HG02973 (cell line): ENCODE measurements at regions not wholly inside any gene's neighbourhood (a gene's known extent, or its start where the extent isn't known, plus 50 kb on each side); places are given as distances from the start of the nearest gene placed in this dataset.
A peak's percentile ranks its signal among the peaks of the same experiment; 100 is the strongest.

ENCODE experiments used
- ATAC-seq: cut with Tn5 transposase; IDR thresholded peaks from one replicate; pipeline ENCODE4 v1.9.1; 2021; ENCODE audit warnings: moderate library complexity; ENCODE audit not compliant: unreplicated experiment

DNA sequence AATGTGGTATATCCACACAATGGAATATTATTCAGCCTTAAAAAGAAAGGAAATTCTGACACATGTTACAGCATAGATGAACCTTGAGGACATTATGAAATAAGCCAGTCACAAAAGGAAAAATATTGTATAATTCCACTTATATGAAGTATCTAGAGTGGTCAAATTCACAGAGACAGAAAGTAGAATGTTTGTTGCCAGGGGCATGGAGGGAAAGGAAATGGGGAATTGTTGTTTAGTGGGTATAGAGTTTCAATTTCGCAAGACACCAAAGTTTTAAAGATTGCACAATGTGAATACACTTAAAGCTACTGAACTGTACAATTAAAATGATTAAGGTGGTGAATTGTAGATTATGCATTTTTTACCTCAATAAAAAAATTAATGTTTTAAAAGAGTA lies 92.9 kb downstream of the TXNL1 start:
- ATAC-seq, result no peak

GRCh38 chr18:56542476-56542875 lies 95.9 kb downstream of the TXNL1 start:
- ATAC-seq, result no peak

- no peak for ATAC-seq
Observed at GRCh38 chr18:56541793-56542192, 96.6 kb downstream of the TXNL1 start.

DNA sequence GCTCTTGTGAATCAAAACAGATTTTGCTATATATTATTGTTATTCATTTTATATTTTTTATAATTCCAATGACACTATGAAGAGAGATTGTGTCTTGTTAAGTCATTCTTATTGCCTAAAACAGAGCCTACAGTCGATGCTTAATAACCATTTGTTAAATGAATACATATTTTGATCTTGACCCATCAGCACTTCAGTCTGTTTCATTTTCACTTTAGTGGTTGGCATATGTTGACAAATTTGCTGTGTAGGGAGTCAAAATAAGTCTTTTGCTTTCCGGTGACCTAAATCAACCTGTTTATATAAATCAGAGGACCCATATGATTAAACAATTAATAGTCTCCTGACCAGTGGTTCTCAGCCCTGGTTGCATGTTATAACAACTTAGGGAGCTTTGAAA lies 97.1 kb downstream of the TXNL1 start:
- ATAC-seq, result no peak

DNA sequence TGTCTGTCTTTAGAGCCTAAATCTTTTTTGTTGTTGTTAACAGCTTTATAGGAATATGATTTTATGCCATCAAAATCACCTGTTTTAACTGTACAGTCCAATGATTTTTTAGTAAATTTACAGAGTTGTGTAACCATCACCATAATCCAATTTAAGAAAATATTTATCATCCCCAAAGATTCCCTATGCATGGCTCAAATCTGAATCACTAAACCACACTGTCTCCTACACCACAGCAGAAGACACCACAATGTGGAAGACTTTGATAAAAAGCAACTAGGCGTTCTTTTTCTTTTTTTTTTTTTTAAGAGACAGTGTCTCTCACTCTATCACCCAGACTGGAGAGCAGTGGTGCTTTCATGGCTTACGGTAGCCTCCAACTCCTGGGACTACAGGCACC lies 99.6 kb downstream of the TXNL1 start:
- ATAC-seq, result no peak

DNA sequence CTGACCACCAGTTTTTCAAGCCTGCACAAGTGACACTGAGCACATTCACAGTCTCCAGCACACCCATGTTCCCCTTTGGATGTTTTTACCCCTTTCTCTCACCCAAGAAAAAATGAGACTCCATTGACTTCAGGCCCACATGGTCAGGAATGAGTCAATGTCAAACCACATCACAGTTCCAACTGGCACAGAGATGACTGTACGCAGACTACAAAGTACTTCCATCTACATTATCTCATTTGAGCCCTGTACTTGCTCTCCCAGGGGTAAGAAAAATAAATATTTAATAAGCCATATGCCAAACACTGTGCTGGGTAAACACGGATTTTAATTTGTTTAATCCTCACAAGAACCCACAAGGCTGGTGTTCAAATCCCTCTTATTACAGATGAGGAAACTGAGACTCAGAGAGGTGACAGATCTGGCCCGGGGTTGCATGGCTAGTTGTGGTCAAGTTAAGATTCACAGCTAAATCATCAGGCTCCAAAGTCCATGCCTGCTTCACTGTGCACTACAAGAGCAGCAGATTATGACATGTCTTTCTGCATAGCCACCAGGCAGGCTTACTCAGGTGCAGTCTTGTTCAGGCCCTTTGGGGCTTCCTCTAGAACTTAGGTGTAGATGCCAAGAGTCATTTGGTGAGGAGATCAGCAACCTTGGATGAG lies 106.1 kb downstream of the TXNL1 start:
- ATAC-seq, result peak; percentile 97

DNA sequence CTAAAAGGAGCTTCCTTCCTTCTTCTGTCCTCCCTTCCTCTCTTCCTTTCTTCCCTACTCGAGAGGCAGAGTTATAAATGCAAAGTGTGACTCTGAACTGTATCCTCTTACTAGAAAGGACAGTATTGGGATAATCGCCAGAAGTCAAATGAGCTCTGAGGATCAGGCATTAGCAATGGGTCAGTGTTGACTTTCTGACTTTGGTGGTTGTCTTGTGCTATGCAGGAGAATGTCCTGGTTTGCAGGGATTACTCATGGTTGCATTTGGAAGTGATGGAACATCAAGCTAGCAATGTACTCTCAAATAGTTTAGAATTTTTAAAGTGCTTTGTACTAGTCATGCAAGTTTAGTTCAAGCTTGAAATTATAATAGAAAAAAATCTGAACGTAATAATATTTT lies 115.6 kb downstream of the TXNL1 start:
- no peak for ATAC-seq

DNA sequence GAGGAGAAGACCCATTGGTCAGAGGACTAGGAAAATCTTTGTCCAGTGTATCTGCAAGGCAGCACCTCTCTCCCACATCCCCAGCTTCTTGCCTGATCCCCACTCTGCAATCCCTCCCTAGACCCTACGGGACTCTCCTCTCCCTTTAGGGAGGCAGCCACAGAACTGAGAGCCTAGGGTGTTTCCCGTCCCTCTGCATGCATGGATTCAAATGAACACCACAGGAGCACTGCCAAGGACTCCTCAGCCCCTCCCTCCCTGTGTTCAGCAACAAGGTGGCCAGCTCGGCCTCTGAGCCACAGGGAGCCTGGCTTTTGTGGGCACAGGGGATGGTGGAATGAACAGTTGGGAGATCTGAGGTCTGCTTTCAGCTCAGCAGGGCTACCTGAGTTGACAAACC lies 117.1 kb downstream of the TXNL1 start:
- no peak for ATAC-seq

DNA sequence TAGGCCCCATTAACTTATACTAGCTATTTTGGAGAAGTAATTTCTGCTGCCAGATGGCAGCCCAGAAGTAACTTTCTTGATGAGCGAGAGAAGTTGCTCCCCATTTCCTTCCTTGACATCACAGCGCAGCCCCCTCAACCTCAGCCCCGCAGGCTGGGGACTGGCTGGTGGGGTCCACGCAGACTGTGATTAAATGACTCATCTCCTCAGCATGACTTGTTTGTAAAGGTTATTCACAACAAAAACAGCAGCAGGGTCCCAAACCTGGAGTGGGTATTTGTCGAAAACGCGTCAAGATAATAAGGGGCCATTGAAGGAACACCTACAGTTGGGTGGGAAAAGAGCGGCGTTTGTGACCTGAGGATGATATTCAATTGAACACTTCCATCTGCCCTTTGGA lies 120.6 kb downstream of the TXNL1 start:
- ATAC-seq, result no peak

- ATAC-seq, result no peak
Observed at GRCh38 chr18:56517196-56517595, 121.2 kb downstream of the TXNL1 start.

DNA sequence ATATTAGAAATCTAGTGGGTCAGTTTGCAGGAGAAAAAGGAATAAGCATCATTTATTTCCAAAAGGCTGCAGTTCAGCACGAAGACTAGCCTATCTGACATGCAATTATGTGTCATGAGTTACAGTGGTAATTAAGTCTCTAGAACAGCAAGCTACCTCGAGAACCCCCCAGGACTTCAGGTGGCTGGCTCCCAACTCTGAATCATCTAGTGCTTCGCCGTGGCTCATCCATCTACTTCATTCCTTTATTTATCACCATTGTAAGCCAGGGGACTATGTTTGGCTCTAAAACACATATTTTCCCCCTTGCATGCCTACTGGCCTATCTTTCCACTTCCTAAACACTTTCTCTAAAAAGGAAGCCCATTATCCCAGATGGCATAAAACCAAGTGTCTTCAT lies 121.6 kb downstream of the TXNL1 start:
- ATAC-seq, result no peak

DNA sequence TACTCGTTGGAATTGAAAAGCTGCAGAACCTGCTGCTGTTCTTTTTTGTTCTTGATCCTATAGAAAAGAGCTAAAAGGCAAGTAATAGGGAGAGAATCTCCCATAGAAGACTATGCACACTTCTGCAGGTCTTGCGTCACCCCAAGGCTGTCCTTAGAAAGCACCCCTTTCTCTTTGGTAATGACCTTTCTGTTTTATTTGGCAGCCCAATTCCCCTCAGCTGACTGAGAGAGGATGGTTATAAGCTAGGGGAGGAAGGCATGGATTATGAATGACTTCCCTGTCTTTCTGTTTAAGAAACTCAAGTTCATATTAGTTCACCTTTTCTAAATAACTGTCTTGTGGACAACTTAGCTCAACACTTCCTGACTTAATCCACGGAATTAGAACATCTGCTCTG lies 122.9 kb downstream of the TXNL1 start:
- no peak for ATAC-seq

DNA sequence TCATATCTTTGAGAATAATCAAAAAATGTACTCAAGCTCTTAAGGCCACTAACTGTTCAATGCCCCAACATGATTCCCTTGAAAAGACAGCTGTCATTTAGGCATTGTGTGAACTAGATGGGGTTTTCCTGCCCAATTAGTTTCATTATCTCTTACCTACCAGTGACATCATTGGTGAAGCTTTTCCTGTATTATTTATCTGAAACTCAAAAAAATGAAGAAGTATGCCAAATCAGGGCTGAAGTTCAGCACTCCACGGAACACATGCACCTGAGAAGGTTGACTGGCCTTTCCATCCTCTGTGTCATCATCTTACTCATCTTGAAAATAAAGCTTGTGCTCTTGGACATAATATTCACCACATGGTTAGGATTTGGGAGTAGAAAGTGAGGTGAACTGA lies 126.4 kb downstream of the TXNL1 start:
- no peak for ATAC-seq

GRCh38 chr18:56510108-56510507 lies 128.3 kb downstream of the TXNL1 start:
- no peak for ATAC-seq

GRCh38 chr18:56509656-56510055 lies 128.7 kb downstream of the TXNL1 start:
- ATAC-seq, result no peak

DNA sequence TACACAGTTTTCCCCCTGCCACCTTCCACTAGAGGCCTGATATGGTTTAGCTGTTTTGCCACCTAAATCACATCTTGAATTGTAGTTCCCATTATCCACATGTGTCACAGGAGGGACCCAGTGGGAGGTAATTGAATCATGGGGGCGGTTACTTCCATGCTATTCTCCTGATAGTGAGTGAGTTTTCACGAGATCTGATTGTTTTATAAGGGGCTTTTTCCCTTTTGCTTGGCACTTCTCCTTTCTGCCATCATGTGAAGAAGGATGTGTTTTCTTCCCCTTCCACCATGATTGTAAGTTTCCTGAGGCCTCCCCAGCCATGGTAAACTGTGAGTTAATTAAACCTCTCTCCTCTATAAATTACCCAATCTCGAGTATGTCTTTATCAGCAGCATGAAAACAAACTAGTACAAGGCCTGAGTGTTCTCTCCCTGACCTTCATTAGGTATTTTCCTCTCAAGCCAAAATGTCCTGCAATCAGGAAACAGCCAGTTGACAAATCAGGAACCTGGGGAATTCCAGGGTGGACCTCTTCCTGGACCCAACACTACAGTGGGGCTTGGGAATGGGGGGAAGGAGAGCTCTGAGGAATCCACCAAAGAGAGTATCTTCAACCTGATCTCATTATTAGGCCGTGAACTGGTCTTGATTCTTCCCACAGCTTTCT lies 129.9 kb downstream of the TXNL1 start:
- ATAC-seq, result no peak

GRCh38 chr18:56505971-56506370 lies 132.4 kb downstream of the TXNL1 start:
- ATAC-seq, result no peak

GRCh38 chr18:56505293-56505692 lies 133.1 kb downstream of the TXNL1 start:
- no peak for ATAC-seq

DNA sequence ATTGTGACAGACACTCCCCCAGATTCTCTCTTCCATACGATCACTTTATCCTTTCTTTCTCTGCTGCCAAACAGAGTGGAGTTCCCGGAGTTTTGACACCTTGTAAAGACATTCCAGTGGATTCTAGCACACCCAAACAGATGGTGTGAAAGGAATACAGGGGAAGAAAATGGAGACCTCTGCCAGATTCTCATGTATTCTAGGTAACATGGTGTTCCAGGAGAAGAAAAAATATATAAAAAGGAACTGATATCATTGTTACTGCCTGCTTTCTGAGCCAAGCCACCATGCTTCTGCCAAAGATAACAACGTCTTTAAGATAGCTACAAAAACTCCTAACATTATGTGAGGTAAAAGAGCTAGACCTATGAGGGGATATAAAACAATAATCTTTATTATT lies 136.5 kb downstream of the TXNL1 start:
- ATAC-seq, result no peak

DNA sequence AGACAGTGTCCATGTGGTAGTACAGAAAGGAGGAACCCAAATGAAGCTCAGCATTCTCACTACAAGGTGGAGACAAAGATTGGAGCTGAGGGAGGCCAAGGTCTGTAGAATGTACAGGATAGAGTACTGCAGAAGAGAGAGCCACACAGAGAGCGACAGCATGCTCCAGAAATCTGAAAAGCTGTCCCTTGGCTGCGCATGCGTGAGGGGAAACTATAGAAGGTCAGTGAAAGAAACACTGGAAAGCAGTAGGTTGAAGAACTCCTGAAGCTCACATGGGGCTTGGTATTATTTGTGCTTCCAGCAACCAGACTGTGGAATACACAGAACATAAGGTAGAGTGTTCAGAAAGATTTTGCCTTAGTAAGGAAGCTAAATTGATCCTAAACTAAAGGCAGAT lies 142.5 kb downstream of the TXNL1 start:
- no peak for ATAC-seq

GRCh38 chr18:56493531-56493930 lies 144.9 kb downstream of the TXNL1 start:
- no peak for ATAC-seq

- ATAC-seq, result no peak
Observed at GRCh38 chr18:56492136-56492535, 146.3 kb downstream of the TXNL1 start.

- no peak for ATAC-seq
Observed at GRCh38 chr18:56490942-56491341, 147.4 kb downstream of the TXNL1 start.
